ENCODE measurements at regions not wholly inside any gene's neighbourhood (a gene's known extent, or its start where the extent isn't known, plus 50 kb on each side); places are given as distances from the start of the nearest gene placed in this dataset.

DNA sequence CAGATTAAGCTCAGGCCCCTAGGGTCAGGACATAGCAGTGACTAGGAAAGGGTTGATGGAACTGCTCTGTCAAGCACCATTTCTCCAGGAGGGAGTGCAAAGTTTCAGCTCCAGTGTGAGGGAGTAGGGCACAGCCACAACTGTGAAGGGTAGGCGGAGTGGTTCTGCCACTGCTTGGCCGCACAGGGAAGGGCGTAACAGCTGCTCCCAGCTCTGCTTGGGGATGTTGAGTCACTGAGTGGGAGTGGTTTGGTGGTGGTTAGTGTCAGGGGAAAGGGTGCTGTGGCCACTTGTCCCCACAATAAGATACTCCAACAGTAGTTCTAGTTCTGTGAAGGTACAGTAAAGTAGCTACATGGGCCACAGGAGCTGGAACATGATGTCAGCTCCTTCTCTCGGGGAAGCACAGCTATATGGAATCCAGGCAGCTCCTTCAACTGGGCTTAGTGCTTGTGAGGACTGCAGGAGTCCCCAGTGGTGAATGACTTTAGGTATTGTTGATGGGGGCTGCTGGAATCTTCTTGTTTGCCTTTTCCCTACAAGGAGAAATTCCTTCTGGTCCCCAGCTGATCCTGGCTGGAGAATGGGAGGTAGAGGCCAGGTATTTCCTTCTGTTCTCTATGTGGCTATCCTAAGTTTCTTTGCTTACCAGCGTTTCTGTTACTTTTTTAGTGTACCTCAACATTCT, 314.5 kb downstream of the SPATA31D1 start:
- TF ChIP-seq EZH2phosphoT487 (conservative IDR thresholded peaks at IDR 0.05; ENCODE audit: low read length) (no peak), CTCF (IDR thresholded peaks at IDR 0.05; ENCODE audit: insufficient read depth, low read length, poor library complexity, severe bottlenecking) (no peak)
- no peak overlapping the region for H2AFZ ChIP-seq (ENCODE audit: low read depth, low read length, severe bottlenecking)
- H3K79me2 ChIP-seq (ENCODE audit: insufficient read depth, low read length) = no peaks in the 10 kb centered on the region
- H3K27me3 ChIP-seq (ENCODE audit: low read length) = no peaks in the 10 kb centered on the region
- H3F3A ChIP-seq (ENCODE audit: insufficient read depth) = no peaks in the 10 kb centered on the region
- H3K27ac ChIP-seq (ENCODE audit: low read depth, low read length) = no peak overlapping the region
- H3K9ac ChIP-seq (ENCODE audit: low read length) = no peak overlapping the region
- H3K4me3 ChIP-seq (ENCODE audit: insufficient read depth, low read length, poor library complexity, severe bottlenecking) = no peak overlapping the region
- no peaks in the 10 kb centered on the region for H4K20me1 ChIP-seq (ENCODE audit: low read depth, low read length)
- no peaks in the 10 kb centered on the region for H3K9me2 ChIP-seq (replicated peaks; ENCODE audit: insufficient read depth, low read length)
- H3K36me3 ChIP-seq (ENCODE audit: low read length) = no peaks in the 10 kb centered on the region
- H3K9me3 ChIP-seq (ENCODE audit: insufficient read depth, low read length) = 0 out of 2 replicates have a peak, but pooled peaks cover 4% of the 10 kb centered on the region
- no peak overlapping the region for H3K4me2 ChIP-seq (ENCODE audit: low read depth, low read length, poor library complexity, severe bottlenecking)

- no peaks in the 10 kb centered on the region for H3K9me2 ChIP-seq (replicated peaks; ENCODE audit: insufficient read depth, low read length)
- H3K9ac ChIP-seq (ENCODE audit: low read length) = no peak overlapping the region
- H3F3A ChIP-seq (ENCODE audit: insufficient read depth) = no peaks in the 10 kb centered on the region
- H4K20me1 ChIP-seq (ENCODE audit: low read depth, low read length) = no peaks in the 10 kb centered on the region
- H3K27ac ChIP-seq (ENCODE audit: low read depth, low read length) = no peak overlapping the region
- H3K4me3 ChIP-seq (ENCODE audit: insufficient read depth, low read length, poor library complexity, severe bottlenecking) = no peak overlapping the region
- H3K4me2 ChIP-seq (ENCODE audit: low read depth, low read length, poor library complexity, severe bottlenecking) = no peak overlapping the region
- TF ChIP-seq CTCF (IDR thresholded peaks at IDR 0.05; ENCODE audit: insufficient read depth, low read length, poor library complexity, severe bottlenecking) (no peak), EZH2phosphoT487 (conservative IDR thresholded peaks at IDR 0.05; ENCODE audit: low read length) (no peak)
- no peaks in the 10 kb centered on the region for H3K79me2 ChIP-seq (ENCODE audit: insufficient read depth, low read length)
- no peak overlapping the region for H2AFZ ChIP-seq (ENCODE audit: low read depth, low read length, severe bottlenecking)
- no peaks in the 10 kb centered on the region for H3K27me3 ChIP-seq (ENCODE audit: low read length)
- H3K36me3 ChIP-seq (ENCODE audit: low read length) = no peaks in the 10 kb centered on the region
- no peaks in the 10 kb centered on the region for H3K9me3 ChIP-seq (ENCODE audit: insufficient read depth, low read length)
These were observed 320.3 kb downstream of the SPATA31D1 start for GRCh38 chr9:82308836-82309235.

- Histone ChIP-seq H3K9ac (ENCODE audit: low read length) (no peak overlapping the region), H3K9me3 (ENCODE audit: insufficient read depth, low read length) (no peaks in the 10 kb centered on the region), H3K27me3 (ENCODE audit: low read length) (no peaks in the 10 kb centered on the region), H4K20me1 (ENCODE audit: low read depth, low read length) (no peaks in the 10 kb centered on the region), H3K9me2 (replicated peaks; ENCODE audit: insufficient read depth, low read length) (no peaks in the 10 kb centered on the region), H3K27ac (ENCODE audit: low read depth, low read length) (no peak overlapping the region), H3K36me3 (ENCODE audit: low read length) (no peaks in the 10 kb centered on the region), H3K4me2 (ENCODE audit: low read depth, low read length, poor library complexity, severe bottlenecking) (no peak overlapping the region), H2AFZ (ENCODE audit: low read depth, low read length, severe bottlenecking) (no peak overlapping the region), H3K4me3 (ENCODE audit: insufficient read depth, low read length, poor library complexity, severe bottlenecking) (no peak overlapping the region), H3F3A (ENCODE audit: insufficient read depth) (no peaks in the 10 kb centered on the region), H3K79me2 (ENCODE audit: insufficient read depth, low read length) (no peaks in the 10 kb centered on the region)
- TF ChIP-seq CTCF (IDR thresholded peaks at IDR 0.05; ENCODE audit: insufficient read depth, low read length, poor library complexity, severe bottlenecking) (no peak), EZH2phosphoT487 (conservative IDR thresholded peaks at IDR 0.05; ENCODE audit: low read length) (no peak)
These were observed 325.1 kb downstream of the SPATA31D1 start for GRCh38 chr9:82313697-82314096.
